ENCODE measurements at regions not wholly inside any gene's neighbourhood (a gene's known extent, or its start where the extent isn't known, plus 50 kb on each side); places are given as distances from the start of the nearest gene placed in this dataset.
A peak's percentile ranks its signal among the peaks of the same experiment; 100 is the strongest.

DNA sequence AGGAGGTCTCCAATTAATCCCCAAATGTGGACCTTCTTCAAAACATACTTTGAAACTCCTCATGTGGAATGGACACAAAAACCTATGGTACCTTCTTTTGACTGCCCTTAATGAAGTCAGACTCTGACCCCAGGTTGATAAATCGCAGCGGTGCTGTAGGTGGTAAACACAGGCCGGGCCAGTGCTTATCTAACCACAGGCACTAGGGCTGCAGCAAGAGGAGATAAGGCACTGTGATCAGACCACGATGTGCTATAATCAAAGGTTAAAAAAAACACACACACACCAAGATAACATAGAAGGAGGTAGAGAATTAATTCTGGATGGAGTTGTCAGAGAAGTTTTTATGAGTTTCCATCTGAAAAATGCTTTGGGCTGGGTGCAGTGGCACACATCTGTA is 52.3 kb upstream of the SIPA1L2 start:
- FAIRE-seq, result no peak

DNA sequence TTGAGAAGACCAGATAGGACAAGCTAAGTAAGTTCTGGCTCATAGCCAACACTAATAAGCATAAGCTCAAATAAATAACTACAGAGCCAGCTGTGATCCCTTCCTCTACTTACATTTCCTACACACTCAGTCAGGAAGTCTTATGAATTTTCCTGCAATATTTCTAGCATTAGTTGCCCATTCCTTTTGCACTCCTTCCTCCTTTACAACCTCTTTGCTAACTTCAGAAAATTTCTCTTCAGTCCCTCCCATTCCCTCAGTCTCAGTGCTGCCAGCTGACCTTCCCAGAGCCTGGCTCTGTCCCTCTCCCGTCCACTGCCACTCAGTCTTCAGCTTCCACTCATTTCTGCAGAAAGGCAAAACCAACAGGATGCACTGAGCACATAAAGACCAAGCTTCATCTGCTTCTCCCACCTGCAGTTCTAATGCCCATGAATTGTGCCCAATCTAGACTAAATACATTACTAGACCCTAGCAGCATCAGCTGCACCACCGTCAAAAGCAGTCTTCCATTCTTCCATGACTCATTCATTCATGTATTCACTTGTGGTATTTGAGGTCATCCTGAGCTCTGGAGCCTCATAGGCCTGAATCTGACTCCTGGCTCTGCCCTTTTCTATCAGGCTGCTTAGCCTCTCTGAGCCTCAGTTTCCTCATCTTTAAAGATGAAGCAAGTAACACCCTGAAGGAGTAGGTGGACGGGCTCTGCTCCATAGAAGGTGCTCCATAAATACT is 54.6 kb upstream of the SIPA1L2 start:
- FAIRE-seq, result no peak

DNA sequence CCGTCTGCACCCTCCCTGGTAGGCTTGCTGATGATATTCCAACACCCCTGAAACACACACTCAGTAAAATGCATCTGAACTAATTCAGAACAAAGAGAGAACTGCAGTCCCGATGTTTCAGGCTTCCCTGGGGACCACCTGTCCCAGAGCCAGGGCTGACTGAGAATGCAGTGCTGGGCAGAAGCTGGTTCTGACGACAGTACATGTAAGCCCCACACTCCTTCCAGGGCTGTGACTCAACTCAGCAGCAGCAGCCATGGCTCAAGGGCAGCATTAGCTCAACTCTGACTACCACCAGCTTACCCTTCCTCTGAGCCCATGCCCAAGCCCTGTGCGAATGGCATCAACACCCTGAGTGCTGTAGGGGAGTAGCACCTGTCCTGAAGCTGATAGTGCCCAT is 56.4 kb upstream of the SIPA1L2 start:
- FAIRE-seq, result no peak

DNA sequence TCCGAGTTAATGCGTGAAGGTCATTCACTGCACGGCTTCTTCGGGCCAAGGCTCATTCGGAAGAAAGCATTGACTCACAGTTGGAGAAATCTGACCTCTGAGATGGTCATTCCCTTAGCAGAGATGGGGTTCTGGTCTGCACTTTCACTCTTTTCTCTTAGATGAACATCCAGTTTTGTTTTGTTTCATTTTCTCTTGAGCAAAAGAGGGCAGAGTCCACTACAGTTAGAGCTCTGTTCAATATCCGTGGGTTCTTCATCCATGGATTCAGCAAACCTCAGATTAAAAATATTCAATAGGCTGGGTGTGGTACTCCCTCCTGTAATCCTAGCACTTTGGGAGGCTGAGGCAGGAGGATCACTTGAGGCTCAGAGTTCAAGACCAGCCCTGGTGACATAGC is 57.4 kb upstream of the SIPA1L2 start:
- FAIRE-seq, result no peak

DNA sequence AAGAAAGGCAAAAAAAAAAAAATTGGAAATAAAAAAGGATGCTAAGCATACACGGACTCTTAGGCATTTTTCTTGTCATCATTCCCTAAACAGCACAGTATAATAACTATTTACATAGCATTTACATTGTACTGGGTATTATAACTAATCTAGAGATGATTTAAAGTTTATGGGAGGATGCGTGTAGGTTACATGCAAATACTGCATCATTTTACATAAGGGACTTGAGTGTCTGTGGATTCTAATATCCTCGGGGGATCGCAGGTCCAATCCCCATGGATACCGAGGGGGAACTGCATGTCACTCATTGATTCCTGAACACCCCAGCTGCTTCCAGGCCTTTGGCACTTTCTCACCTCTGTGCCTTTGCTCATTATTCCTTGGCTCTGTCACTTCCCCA is 57.8 kb upstream of the SIPA1L2 start:
- no peak for FAIRE-seq

DNA sequence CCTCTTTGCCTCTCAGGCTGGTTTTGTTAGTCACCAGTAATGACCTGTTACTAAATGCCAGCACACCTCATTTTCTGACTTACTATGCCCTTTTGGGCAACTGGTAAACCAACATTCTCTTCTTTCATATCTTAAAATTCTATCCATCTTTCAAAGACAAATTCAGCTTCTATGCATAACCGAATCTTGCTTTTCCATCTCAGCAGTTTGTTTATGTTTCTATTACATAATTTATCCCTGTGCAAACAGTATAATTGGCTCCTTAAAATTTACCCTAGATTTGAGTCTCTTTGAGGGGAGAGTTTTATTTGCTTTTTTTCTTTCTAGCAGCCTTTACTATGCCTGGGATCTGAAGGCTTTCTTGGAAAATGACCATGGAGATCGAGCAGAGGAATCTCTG is 58.5 kb upstream of the SIPA1L2 start:
- FAIRE-seq, result no peak

DNA sequence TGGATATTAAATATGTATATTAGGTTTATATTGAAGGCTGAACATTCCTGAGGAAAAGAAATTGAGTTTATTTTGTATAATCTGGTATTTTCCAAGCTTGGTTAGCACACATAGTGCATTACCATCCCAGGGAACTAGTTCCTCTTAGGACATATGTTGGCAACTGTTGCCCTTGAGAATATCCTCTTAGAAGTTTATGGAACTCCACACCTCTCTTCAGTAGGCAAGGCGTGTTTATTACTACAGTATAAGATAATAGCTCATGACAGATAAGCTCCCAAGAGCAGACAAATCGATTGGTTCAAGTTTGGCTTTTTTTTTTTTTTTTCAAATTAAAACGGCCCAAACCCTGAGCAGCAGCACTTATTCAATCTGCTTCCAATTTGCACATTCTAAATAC is 59.8 kb upstream of the SIPA1L2 start:
- no peak for FAIRE-seq

DNA sequence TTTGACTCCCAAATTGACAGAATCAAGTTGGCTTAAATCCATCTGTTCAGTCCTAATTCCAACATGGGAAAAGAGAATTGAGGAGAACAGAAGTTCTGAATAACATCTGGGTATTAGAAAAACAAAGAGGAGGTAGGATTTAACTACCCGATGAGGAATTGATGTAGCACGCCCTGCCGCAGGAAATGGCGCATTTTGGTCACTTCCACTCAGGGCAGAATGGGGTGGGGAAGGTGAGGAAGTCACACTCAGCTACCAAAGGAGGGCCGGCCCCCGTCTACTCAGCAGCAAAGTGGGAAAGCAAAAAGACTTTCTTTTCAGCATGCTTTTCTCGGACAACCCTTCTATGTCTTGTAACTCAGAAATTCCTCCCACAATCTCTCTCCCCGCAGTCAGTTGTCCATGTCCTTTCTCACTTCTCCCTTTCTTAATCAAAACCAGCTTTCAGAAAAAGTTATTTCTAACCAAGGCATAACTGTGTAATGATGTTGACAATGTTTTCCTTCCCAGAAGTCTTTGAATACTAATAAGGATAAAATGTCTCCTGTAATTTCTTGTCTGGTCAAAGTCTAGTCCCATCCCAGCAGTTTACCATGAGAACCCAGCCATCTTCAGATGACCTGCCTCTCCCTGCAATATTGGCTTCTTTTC is 60.5 kb upstream of the SIPA1L2 start:
- peak; percentile 74 for FAIRE-seq

DNA sequence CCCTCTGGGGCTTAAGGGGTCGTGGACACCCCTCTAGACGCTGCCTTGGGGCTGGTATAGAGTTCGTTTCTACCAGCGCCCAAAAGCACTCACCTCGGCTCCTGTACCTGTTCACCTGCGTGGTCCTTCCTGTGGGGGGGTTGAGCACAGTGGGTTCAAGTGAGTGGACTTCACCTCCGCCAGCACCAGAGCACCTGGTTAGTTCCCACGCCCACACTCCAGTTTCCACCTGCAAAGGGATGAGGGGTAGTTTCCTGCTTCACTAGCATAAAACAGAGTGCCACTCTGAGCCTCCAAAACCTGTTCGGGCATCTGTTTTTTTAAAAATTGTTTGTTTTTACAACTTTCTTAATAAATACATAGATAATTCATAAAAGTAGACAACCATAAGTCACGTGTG is 64.5 kb upstream of the SIPA1L2 start:
- no peak for FAIRE-seq

DNA sequence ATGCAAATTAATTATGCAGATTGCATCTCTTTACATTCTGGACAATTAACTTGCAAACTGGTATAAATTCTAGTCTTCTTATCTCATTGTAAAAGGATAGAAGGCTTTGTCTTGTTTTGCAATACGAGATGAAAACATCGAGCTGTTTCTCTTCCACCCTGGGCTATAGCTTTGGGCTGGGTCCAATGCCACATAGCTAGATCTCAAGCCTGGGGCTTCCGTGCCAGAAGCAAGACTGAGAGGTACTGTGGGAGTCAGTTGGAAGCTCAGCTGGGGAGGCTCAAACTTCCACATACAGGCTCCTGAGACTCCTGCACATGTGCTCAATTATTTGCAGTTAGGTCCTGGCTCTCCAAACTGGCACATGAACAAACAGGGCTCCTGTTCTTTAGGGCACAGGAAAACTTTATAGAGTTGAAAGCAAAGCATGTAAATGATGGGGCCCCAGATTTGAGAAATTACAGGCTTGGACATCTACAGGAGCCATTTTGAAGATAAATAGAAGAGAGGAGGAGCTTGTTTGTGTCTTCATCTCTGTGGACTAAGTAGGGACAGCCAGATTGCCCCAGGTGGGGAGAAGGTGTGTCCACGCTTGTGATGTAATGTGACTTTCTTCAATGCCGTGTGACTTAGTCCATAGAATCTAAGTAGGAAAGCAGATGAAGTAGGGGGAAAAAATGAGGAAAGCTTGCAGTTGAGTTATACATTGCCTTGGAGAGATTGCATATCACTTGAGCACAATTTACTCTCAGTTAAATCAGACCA is 65.9 kb upstream of the SIPA1L2 start:
- no peak for FAIRE-seq

DNA sequence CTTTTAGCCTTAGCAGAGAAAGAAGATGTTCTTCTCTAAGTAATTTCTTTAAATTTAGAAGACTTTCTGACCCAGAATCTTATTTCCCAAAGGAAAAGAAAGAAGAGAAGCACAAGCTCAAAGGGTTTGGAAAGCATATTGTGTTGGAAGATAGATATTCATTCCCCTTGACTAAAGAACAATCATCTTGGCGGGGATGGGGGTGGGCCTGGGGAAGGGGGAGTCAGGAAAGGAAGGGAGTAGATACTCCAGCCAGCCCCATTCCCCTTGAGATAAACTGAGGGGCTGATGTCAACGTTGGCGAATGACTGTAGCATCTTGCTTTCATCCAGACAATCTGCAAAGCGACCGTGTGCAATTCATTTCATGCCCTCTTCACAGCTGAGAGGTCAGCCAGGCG is 66.5 kb upstream of the SIPA1L2 start:
- no peak for FAIRE-seq

DNA sequence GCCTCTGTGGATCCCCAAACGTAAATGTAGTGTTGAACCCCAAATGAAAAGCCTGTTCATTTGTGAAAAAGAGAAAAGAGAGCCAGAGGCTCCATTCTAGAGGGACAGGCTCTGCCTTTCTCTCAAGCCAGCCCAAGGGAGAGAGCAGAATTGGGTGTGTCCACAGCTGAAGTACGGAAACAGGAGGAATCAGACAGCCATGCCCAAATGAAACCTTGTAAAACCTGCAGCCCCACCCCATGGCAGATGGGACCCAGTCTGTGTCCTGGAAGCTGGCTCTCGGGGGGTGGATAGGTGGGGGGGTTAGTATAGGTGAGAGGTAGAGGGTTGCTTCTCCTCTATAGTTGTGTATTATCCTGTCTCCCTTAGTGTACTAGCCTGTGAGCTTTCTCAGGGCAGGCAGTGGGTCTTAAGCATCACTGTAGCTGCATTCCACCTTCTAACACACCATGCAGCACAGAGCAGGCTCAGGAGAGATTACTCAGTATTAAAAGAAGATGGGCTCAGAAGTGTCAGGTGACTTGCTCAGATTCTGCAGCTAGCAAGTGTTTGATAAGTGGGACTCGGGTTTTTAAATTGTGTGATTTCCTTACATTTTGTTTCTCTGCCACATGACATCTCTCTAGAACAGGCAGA is 67.4 kb upstream of the SIPA1L2 start:
- no peak for FAIRE-seq

DNA sequence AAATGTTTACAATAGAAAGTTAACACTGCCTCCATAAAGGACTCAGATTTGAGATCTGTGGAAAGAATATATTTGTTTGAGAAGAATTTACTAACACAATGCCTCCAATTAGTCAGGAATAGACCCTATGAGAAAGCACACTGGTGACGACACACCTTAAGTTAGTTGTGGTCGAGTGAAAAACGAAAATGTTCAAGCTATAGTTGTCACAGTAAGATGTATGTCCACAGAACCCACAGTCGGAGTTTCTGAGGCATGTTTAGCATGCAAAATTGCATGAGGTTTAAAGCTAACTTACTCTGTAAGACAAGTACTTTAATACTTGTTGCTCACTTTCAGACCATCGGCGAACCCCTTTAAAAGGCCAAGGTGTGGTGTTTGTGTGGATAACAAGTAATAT is 69.9 kb upstream of the SIPA1L2 start:
- no peak for FAIRE-seq

DNA sequence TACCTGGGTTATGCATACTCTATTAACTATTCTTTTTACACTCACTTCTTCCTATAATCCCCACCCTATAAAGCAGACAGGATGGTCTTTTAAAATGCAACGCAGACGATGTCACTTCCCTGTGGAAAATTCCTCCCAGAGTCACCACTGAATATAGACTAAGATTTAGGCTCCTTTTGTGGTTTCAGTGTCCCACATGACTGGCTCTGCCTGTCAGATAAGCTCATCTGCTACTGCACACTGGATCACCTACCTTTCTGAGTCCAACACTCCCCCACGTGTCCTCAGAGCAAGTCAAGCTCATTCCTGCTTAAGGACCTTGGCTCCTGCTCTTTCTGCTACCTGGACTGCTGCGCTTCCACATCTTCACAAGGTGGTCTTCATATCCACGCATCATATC is 73.0 kb upstream of the SIPA1L2 start:
- no peak for FAIRE-seq

DNA sequence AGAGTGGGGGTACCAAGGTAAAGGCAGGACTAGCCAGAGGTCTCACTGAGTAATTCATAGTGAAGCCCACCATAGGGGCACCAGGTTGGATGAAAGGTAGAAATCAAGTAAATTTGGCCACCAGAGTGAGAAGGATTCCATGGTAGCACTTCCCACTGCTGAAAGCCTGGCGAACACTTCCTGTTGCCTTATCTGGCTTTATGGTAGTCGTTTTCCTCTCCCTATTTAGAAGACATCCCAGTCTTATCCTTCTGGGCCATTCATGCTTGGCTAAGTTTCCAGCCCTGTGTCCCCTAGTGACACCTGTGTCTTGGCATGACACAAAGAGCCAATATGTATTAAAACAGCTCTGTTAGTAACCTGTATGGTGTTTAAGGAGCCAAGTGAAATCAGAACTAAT is 74.3 kb upstream of the SIPA1L2 start:
- no peak for FAIRE-seq

DNA sequence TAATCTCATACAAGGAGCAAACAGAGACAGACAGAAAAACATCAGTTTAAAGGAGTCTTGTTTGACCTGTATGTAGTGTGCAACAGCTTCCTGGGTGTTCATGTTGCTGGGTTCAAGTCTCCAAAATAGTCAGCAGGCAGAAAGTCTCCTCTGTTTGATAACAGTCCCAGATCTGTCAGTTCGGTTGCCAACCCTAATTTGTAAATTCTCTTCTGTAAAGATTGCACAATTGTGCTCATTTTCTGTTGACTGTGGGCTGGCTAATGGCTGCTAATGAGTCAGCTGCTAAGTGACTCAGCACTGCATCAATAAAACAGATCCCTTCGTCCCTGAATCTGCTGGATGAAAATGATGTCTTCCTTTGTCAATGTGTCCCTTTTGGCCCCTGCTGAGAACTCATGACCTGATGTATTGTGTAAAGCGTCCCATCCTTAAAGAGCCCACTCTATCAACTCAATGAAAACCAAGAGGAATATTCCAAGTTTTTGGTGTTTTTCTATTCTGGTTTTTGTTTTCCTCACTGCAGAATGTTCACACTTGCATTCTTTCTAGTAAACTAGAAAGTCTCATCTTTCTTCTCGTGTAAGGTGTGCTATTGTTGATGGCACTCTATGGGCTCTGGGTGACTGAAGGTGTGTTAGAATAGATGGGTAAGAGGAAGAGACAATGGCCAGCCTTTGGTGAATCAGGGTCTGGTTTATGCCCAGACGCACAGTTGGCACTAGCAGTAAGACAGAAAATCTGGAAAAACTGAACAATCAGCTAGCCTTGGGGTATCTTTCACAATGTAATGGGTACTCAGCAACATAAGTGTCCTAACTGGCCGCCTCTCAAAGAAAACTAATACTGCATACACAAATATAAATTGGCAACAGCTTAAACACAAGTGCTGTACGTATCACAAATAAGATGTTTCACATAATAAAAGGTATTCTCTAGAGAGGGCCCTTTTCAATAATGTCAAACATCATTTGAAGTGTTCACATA is 75.1 kb upstream of the SIPA1L2 start:
- no peak for FAIRE-seq

DNA sequence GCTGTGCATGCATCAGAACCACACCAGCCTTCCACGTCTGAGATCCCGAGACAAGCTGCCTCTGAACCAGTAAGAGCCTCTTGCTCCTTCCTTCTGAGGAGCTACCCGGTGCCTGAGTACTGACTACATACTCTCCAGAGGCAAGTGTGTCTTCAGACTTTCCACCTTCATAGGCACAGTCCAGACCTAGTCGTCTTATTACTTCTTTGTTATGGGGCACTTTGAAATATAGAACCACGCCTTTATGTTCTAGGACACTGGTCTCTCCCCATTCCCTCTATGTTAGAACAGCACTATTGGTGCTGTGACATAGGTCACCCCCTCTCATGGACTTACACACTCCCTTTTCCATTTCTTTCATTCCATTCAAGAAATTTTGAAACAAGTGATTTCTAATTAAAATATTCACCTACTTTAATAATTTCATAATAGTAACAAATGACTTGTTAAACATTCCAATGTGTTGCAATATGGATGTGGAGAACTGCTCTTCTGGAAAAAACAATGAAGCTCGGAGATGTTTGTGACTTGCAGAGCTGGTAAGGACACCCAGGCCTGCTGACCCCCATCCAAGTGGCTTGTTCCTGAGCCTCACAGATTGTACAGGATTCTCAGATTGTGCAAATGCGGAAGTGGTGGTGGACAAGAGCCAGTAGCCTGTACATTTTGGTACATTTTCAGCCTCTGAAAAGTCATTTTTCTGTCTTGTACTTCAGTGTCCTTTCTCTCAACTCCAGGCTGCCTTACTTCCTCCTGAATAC is 76.1 kb upstream of the SIPA1L2 start:
- no peak for FAIRE-seq

DNA sequence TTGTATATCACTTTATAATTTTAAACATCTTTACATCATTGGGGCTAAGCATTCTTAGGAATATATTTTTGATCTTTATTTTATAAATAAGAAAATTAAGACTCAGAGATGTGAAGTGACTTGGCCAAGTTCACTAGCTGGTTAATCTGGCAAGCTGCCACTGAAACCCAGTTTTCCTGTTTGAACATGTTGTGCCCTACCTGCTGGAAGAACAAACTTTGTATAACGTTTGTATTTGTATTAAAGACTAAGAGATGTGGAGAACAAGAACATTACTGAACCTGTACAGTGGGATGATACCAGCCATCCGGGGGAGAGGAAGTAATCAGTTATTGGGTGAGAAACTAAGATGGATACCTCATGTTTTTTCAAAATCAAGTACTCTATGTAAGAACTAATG is 77.2 kb upstream of the SIPA1L2 start:
- no peak for FAIRE-seq

DNA sequence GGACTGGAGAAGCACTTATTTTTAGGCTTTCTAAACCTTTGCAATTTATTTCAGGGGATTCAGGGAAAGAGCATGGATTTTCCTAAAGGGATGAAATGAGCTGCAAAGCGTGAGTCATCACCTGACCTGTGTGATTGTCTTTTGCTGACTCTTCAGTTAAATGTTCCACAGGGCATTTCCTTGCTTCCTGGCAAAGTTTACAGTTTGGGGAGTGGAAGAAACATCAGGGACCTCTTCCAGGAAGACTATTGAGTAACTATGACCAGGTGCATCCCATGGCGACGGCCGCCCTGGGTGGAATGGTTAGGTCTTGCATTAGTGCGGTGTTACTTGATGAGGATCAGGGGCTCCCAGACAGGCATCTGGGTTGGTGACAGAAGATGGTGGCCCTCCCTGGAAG is 79.5 kb upstream of the SIPA1L2 start:
- no peak for FAIRE-seq

DNA sequence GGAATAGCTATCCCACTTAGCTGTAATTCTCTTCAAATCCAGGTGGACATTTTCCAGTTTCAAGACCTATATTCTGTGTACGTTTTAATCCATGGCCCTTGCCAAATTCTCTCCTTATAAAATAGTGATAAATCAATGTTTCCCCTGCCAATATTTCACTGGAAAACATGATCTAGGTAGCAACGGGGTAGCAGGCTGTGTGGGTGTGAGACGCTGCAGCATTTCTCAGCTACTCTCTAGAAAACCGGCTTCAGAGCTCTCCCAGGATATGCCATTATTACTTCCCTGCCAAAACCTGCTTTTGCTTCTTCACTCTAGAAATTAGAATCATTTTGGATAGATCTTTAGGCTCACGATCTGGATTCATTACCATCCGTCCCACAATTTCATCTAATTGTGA is 82.1 kb upstream of the SIPA1L2 start:
- FAIRE-seq, result no peak

DNA sequence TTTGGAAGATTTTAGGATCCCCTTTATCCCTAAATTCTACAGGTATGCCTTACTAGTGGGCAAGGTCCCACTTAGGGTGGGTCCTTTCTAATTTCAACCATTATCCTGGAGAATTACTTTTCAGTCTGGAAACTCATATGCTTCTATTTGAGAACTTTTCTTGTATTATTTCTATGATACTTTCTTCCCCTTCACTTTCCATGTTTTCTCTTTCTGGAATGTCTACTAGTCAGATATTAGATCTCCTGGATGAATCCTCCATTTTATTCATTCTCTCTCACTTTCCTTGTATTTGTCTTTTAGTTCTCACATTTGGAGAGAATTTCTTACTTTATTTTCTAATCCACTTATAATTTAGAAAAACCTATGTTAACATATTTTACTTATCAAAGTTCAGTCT is 83.9 kb upstream of the SIPA1L2 start:
- no peak for FAIRE-seq

DNA sequence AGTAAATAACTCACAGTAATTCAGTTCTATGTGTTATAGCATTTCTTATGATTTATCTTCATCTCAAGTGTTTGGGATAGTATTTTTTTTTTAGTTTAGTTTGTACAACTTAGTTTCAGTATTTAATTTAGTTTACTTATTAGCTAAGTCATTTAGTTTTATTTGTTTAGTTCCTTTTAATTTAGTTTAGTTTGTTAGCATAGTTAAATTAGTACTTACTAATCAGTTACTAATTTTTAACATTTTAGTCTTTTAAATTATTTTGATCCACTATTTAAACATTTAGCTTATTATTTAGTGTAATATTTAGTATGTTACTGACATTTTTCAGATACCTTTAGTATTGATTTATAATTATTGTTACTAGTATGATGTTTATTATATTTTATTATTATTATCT is 85.2 kb upstream of the SIPA1L2 start:
- FAIRE-seq, result peak; percentile 37
